LNCAP (cell line): ENCODE measurements at regions not wholly inside any gene's neighbourhood (a gene's known extent, or its start where the extent isn't known, plus 50 kb on each side); places are given as distances from the start of the nearest gene placed in this dataset.

Source experiments
- CTCF ChIP-seq: fragments of 450-650 bp; IDR thresholded peaks from 2 replicates; pipeline ENCODE4 v1.5.1; 2017; ENCODE audit warnings: mild to moderate bottlenecking

- no peak for TF ChIP-seq CTCF
Observed at GRCh38 chr10:36722777-36723176, 402.6 kb upstream of the ANKRD30A start.

- TF ChIP-seq CTCF: no peak
Observed at GRCh38 chr10:36721871-36722270, 403.5 kb upstream of the ANKRD30A start.

GRCh38 chr10:36720895-36721294 lies 404.5 kb upstream of the ANKRD30A start:
- no peak for TF ChIP-seq CTCF

GRCh38 chr10:36717118-36717517 lies 408.3 kb upstream of the ANKRD30A start:
- TF ChIP-seq CTCF: no peak

- no peak for TF ChIP-seq CTCF
Observed at GRCh38 chr10:36716291-36716690, 409.1 kb upstream of the ANKRD30A start.

GRCh38 chr10:36712695-36713094 lies 412.7 kb upstream of the ANKRD30A start:
- no peak for TF ChIP-seq CTCF

GRCh38 chr10:36711361-36711760 lies 414.0 kb upstream of the ANKRD30A start:
- no peak for TF ChIP-seq CTCF

- TF ChIP-seq CTCF: no peak
Observed at GRCh38 chr10:36704124-36704523, 421.3 kb upstream of the ANKRD30A start.
